Karpas-422 (cell line): ENCODE measurements at regions not wholly inside any gene's neighbourhood (a gene's known extent, or its start where the extent isn't known, plus 50 kb on each side); places are given as distances from the start of the nearest gene placed in this dataset.

Experiments used
- DNase-seq: peaks from one replicate; pipeline ENCODE4 v3.0.0-alpha.2; 2015
- H2AFZ ChIP-seq: fragments of 200-600 bp; sonication (generic); 2 replicates; pipeline ENCODE4 v1.6.1; 2014; ENCODE audit warnings: antibody characterized with exemption, low read length, mixed read lengths
- H3K27ac ChIP-seq: fragments of 200-600 bp; sonication (generic); 2 replicates; pipeline ENCODE4 v1.5.1; 2014; ENCODE audit warnings: mild to moderate bottlenecking, low read length, moderate library complexity
- H3K27me3 ChIP-seq: fragments of 200-600 bp; sonication (generic); 2 replicates; pipeline ENCODE4 v1.6.1; 2014; ENCODE audit warnings: low read length, mixed read lengths
- H3K36me3 ChIP-seq: fragments of 200-600 bp; sonication (generic); 2 replicates; pipeline ENCODE4 v1.6.1; 2014; ENCODE audit warnings: low read length, mixed read lengths; ENCODE audit not compliant: insufficient read depth
- H3K4me1 ChIP-seq: fragments of 200-600 bp; sonication (generic); 2 replicates; pipeline ENCODE4 v1.6.1; 2014; ENCODE audit warnings: mild to moderate bottlenecking, low read length, mixed read lengths
- H3K4me2 ChIP-seq: fragments of 200-600 bp; sonication (generic); 2 replicates; pipeline ENCODE4 v1.6.1; 2014; ENCODE audit warnings: low read length, low read depth, mild to moderate bottlenecking; ENCODE audit not compliant: poor library complexity, severe bottlenecking
- H3K4me3 ChIP-seq: fragments of 200-600 bp; sonication (generic); 2 replicates; pipeline ENCODE4 v1.5.1; 2014; ENCODE audit warnings: mild to moderate bottlenecking, antibody characterized with exemption, low read length, mixed read lengths
- H3K79me2 ChIP-seq: fragments of 200-600 bp; sonication (generic); 2 replicates; pipeline ENCODE4 v1.6.1; 2014; ENCODE audit warnings: mild to moderate bottlenecking, low read length, mixed read lengths
- H3K9ac ChIP-seq: fragments of 200-600 bp; sonication (generic); 2 replicates; pipeline ENCODE4 v1.6.0; 2014; ENCODE audit warnings: low read length
- H3K9me2 ChIP-seq: fragments of 200-600 bp; sonication (generic), shearing (Covaris generic); replicated peaks from 2 replicates; pipeline ENCODE4 v1.6.0; 2014; ENCODE audit warnings: mild to moderate bottlenecking, low read length, moderate library complexity; ENCODE audit not compliant: insufficient read depth
- H3K9me3 ChIP-seq: fragments of 300-700, 200-600 bp; sonication (generic); 2 replicates; pipeline ENCODE4 v1.6.1; 2014; ENCODE audit warnings: low read length, mixed read lengths
- H4K20me1 ChIP-seq: fragments of 200-600 bp; sonication (generic); 2 replicates; pipeline ENCODE4 v1.6.1; 2014; ENCODE audit warnings: mild to moderate bottlenecking, antibody characterized with exemption, low read length, low read depth; ENCODE audit not compliant: insufficient read depth

GRCh38 chrX:30992381-30992904 lies 79.4 kb downstream of the FTHL17 start:
- Histone ChIP-seq H3K36me3 (no peaks in the 10 kb centered on the region), H3K9me3 (no peaks in the 10 kb centered on the region), H3K4me1 (no peaks in the 10 kb centered on the region), H2AFZ (no peak overlapping the region), H3K9ac (no peak overlapping the region), H3K27me3 (no peaks in the 10 kb centered on the region), H3K9me2 (no peaks in the 10 kb centered on the region), H3K4me3 (no peak overlapping the region), H3K4me2 (no peak overlapping the region), H3K27ac (no peak overlapping the region), H3K79me2 (no peaks in the 10 kb centered on the region), H4K20me1 (no peaks in the 10 kb centered on the region)
- no peak for DNase-seq

GRCh38 chrX:30990361-30990760 lies 81.5 kb downstream of the FTHL17 start:
- no peaks in the 10 kb centered on the region for H3K9me3 ChIP-seq
- no peak overlapping the region for H3K9ac ChIP-seq
- no peak overlapping the region for H3K4me3 ChIP-seq
- H3K9me2 ChIP-seq: no peaks in the 10 kb centered on the region
- H3K4me1 ChIP-seq: no peaks in the 10 kb centered on the region
- H3K36me3 ChIP-seq: no peaks in the 10 kb centered on the region
- H3K27me3 ChIP-seq: no peaks in the 10 kb centered on the region
- DNase-seq: no peak
- H4K20me1 ChIP-seq: no peaks in the 10 kb centered on the region
- no peak overlapping the region for H2AFZ ChIP-seq
- H3K79me2 ChIP-seq: no peaks in the 10 kb centered on the region
- H3K27ac ChIP-seq: no peak overlapping the region
- no peak overlapping the region for H3K4me2 ChIP-seq

GRCh38 chrX:30982467-30982866 lies 89.4 kb downstream of the FTHL17 start:
- Histone ChIP-seq H3K4me1 (no peaks in the 10 kb centered on the region), H3K9me3 (no peaks in the 10 kb centered on the region), H3K9ac (no peak overlapping the region), H3K9me2 (no peaks in the 10 kb centered on the region), H3K4me3 (no peak overlapping the region), H4K20me1 (no peaks in the 10 kb centered on the region), H3K79me2 (no peaks in the 10 kb centered on the region), H3K27me3 (no peaks in the 10 kb centered on the region), H2AFZ (no peak overlapping the region), H3K27ac (no peak overlapping the region), H3K4me2 (no peak overlapping the region), H3K36me3 (no peaks in the 10 kb centered on the region)
- DNase-seq: no peak

GRCh38 chrX:30981968-30982367 lies 89.9 kb downstream of the FTHL17 start:
- H3K4me2 ChIP-seq: no peak overlapping the region
- no peak overlapping the region for H3K27ac ChIP-seq
- no peaks in the 10 kb centered on the region for H3K27me3 ChIP-seq
- H3K79me2 ChIP-seq: no peaks in the 10 kb centered on the region
- H3K9ac ChIP-seq: no peak overlapping the region
- DNase-seq: no peak
- H3K4me3 ChIP-seq: no peak overlapping the region
- no peaks in the 10 kb centered on the region for H3K9me2 ChIP-seq
- H3K36me3 ChIP-seq: no peaks in the 10 kb centered on the region
- H3K9me3 ChIP-seq: no peaks in the 10 kb centered on the region
- no peaks in the 10 kb centered on the region for H3K4me1 ChIP-seq
- H4K20me1 ChIP-seq: no peaks in the 10 kb centered on the region
- H2AFZ ChIP-seq: no peak overlapping the region

GRCh38 chrX:30979271-30979670 lies 90.2 kb upstream of the TAB3 start:
- Histone ChIP-seq H3K4me1 (no peaks in the 10 kb centered on the region), H3K9me3 (no peaks in the 10 kb centered on the region), H3K9ac (no peak overlapping the region), H3K4me3 (no peak overlapping the region), H3K4me2 (no peak overlapping the region), H3K27ac (no peak overlapping the region), H2AFZ (no peak overlapping the region), H3K9me2 (no peaks in the 10 kb centered on the region), H4K20me1 (no peaks in the 10 kb centered on the region), H3K27me3 (no peaks in the 10 kb centered on the region), H3K79me2 (no peaks in the 10 kb centered on the region), H3K36me3 (no peaks in the 10 kb centered on the region)
- no peak for DNase-seq

- no peak overlapping the region for H3K4me3 ChIP-seq
- no peaks in the 10 kb centered on the region for H3K79me2 ChIP-seq
- DNase-seq: no peak
- no peaks in the 10 kb centered on the region for H3K36me3 ChIP-seq
- no peak overlapping the region for H3K27ac ChIP-seq
- H4K20me1 ChIP-seq: no peaks in the 10 kb centered on the region
- no peak overlapping the region for H3K9ac ChIP-seq
- peaks cover 4% of the 10 kb centered on the region for H3K4me1 ChIP-seq
- H3K9me3 ChIP-seq: no peaks in the 10 kb centered on the region
- H3K4me2 ChIP-seq: no peak overlapping the region
- H2AFZ ChIP-seq: no peak overlapping the region
- no peaks in the 10 kb centered on the region for H3K9me2 ChIP-seq
- no peaks in the 10 kb centered on the region for H3K27me3 ChIP-seq
Measured at GRCh38 chrX:30975467-30975866, 86.4 kb upstream of the TAB3 start.

GRCh38 chrX:30973784-30974427 lies 84.9 kb upstream of the TAB3 start:
- no peaks in the 10 kb centered on the region for H3K36me3 ChIP-seq
- no peak for DNase-seq
- H3K4me1 ChIP-seq: peaks cover 4% of the 10 kb centered on the region
- no peak overlapping the region for H3K9ac ChIP-seq
- H3K9me2 ChIP-seq: no peaks in the 10 kb centered on the region
- H3K27ac ChIP-seq: no peak overlapping the region
- H3K79me2 ChIP-seq: no peaks in the 10 kb centered on the region
- H2AFZ ChIP-seq: no peak overlapping the region
- H3K27me3 ChIP-seq: no peaks in the 10 kb centered on the region
- no peaks in the 10 kb centered on the region for H3K9me3 ChIP-seq
- H3K4me2 ChIP-seq: no peak overlapping the region
- H4K20me1 ChIP-seq: no peaks in the 10 kb centered on the region
- no peak overlapping the region for H3K4me3 ChIP-seq

GRCh38 chrX:30971774-30972603 lies 82.9 kb upstream of the TAB3 start:
- Histone ChIP-seq H4K20me1 (no peaks in the 10 kb centered on the region), H3K4me3 (no peak overlapping the region), H3K4me1 (peaks cover 4% of the 10 kb centered on the region), H3K9me2 (no peaks in the 10 kb centered on the region), H3K27me3 (no peaks in the 10 kb centered on the region), H3K9ac (no peak overlapping the region), H3K9me3 (no peaks in the 10 kb centered on the region), H3K4me2 (no peak overlapping the region), H3K27ac (no peak overlapping the region), H2AFZ (peak overlapping the region; percentile 66; the same call in 1 of the 2 replicates), H3K36me3 (no peaks in the 10 kb centered on the region), H3K79me2 (no peaks in the 10 kb centered on the region)
- peak; percentile 62 for DNase-seq
